HUES6 (cell line): ENCODE measurements at regions not wholly inside any gene's neighbourhood (a gene's known extent, or its start where the extent isn't known, plus 50 kb on each side); places are given as distances from the start of the nearest gene placed in this dataset.
A peak's percentile ranks its signal among the peaks of the same experiment; 100 is the strongest.
"Not testable (repeated sequence)": the region's sequence is repeated elsewhere in the genome, so short reads cannot be mapped to it uniquely, and the experiment has no call there.

Experiments used
- H3K27ac ChIP-seq: 2 replicates; pipeline ENCODE4 v1.7.0; 2013; ENCODE audit warnings: low read depth, mild to moderate bottlenecking, low read length, inconsistent platforms
- H3K27me3 ChIP-seq: 2 replicates; pipeline ENCODE4 v1.6.1; 2013; ENCODE audit warnings: low read length; ENCODE audit not compliant: control insufficient read depth, insufficient read depth
- H3K36me3 ChIP-seq: 2 replicates; pipeline ENCODE4 v1.6.1; 2013; ENCODE audit warnings: low read length; ENCODE audit not compliant: control insufficient read depth, insufficient read depth
- H3K4me1 ChIP-seq: 2 replicates; pipeline ENCODE4 v1.6.1; 2013; ENCODE audit warnings: low read length; ENCODE audit not compliant: control insufficient read depth, insufficient read depth
- H3K4me3 ChIP-seq: 2 replicates; pipeline ENCODE4 v1.5.1; 2013; ENCODE audit warnings: low read depth, low read length
- H3K9ac ChIP-seq: one replicate; pipeline ENCODE4 v1.6.1; 2013; ENCODE audit warnings: mild to moderate bottlenecking, low read length
- H3K9me3 ChIP-seq: 2 replicates; pipeline ENCODE4 v1.6.1; 2013; ENCODE audit warnings: low read depth, low read length; ENCODE audit not compliant: control insufficient read depth, insufficient read depth

DNA sequence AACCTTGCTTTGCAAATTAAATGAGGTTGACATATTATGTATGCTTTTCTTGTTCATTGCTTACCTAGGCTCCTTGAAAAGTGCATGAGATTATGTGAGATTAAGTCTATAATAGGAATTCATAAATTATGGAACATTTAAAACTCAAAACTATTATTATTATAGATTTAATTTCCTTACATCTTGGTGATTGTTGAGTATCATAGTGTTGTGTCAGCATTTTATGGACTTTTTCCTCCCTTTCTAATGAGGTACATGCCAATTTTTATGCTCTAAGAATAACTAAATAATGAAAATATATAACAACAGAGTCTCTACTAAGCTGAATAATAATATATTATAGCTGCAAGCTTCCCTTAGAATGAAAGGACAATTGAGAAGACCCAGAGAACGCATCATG, 848.8 kb upstream of the AADAT start:
- Histone ChIP-seq H3K9ac (no peak overlapping the region), H3K9me3 (peaks cover 8% of the 10 kb centered on the region; the same call in 1 of the 2 replicates), H3K36me3 (no peaks in the 10 kb centered on the region), H3K27ac (no peak overlapping the region), H3K27me3 (no peaks in the 10 kb centered on the region), H3K4me1 (peaks cover 7% of the 10 kb centered on the region; the same call in 1 of the 2 replicates), H3K4me3 (no peak overlapping the region)

DNA sequence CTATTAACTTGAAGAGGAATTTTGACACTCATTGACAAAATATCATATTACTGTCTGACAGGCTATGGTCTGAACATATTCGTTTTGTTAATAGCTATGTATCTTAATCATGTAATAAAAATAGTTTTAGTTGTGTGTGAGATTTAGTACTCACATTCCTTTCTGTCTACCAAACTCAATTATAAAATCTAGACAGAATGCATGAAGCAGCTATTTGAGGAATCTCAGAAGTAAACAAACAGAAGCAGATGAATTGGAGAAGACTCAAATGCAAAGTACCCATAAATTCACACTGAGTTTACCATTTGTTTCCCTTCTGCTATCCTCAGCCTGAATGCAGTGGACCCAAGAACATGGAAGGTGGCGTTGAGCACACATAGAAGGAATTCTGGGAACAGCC, 841.6 kb upstream of the AADAT start:
- Histone ChIP-seq H3K9ac (no peak overlapping the region), H3K9me3 (no peaks in the 10 kb centered on the region), H3K27me3 (no peaks in the 10 kb centered on the region), H3K36me3 (no peaks in the 10 kb centered on the region), H3K27ac (no peak overlapping the region), H3K4me1 (no peaks in the 10 kb centered on the region), H3K4me3 (no peak overlapping the region)

DNA sequence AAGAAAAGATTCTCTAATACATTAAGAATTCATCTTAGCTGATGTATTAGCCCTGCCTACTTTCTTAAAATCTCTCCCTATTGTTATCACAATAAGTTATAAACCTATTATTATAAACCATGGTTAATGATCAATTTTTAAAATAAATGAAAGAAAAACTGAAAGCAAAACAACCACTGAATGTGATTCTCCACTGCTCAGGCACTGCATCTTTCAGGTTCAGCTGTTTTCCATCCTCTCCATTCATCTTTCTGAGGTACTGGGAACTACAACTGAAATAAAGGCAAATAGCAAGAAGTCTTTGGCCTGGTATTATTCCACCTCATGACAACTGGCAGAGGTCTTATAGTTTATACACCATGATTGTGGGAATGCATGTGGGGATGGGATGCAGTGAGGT, 798.9 kb upstream of the AADAT start:
- H3K4me3 ChIP-seq: no peak overlapping the region
- H3K27me3 ChIP-seq: no peaks in the 10 kb centered on the region
- H3K9ac ChIP-seq: no peak overlapping the region
- peaks cover 16% of the 10 kb centered on the region for H3K9me3 ChIP-seq
- H3K27ac ChIP-seq: no peak overlapping the region
- no peaks in the 10 kb centered on the region; the same call in 1 of the 2 replicates for H3K4me1 ChIP-seq
- no peaks in the 10 kb centered on the region for H3K36me3 ChIP-seq

DNA sequence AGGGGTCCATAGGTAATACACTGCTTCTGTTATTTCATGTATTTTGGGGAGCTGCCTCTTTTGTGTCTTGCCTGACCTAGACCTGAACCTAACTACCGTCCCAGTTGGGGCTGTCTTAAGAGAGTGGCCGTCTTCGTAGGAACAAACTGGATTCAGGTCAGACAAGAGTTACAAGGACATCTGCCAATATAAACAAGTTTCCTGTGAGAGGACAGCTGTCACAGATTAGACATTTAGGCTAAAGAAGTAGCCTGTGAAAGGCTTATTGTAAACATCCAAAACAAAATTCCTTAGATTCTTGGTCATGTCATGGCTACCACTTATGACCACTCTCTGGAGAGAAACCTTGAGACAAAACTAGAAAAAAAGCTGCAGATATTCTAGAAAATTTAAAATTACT, 797.6 kb upstream of the AADAT start:
- Histone ChIP-seq H3K36me3 (no peaks in the 10 kb centered on the region), H3K9ac (no peak overlapping the region), H3K27ac (no peak overlapping the region), H3K27me3 (no peaks in the 10 kb centered on the region), H3K9me3 (peaks cover 6% of the 10 kb centered on the region), H3K4me3 (no peak overlapping the region), H3K4me1 (no peaks in the 10 kb centered on the region; the same call in 1 of the 2 replicates)

DNA sequence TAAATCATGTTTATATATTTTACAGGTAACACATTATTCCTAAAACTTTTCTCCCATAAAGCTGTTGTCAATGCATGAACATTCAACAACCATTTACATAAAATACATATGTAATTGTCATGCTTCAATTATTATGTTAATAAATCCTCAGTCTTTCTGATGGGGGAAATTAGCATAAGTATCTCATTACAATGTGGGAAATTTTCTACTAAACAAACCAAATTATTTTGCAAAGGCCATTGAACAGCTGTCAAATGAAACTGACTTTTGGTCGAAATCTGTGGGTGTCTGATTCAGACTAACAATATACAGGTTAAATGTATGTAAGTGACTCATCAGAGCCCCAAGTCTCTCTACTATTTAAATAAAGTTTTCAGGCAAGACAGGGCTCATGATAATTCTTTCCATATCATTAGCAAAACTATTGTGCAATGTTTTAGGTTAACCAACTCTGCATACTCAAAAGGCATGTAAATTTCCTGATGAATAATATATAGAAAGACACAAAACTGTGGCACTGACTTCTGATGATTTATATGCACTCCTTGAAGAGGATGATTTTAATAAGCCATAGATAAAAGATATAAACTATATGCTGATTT, 795.3 kb upstream of the AADAT start:
- Histone ChIP-seq H3K9me3 (0 out of 2 replicates have a peak, but pooled peaks cover 3% of the 10 kb centered on the region), H3K9ac (no peak overlapping the region), H3K4me1 (no peaks in the 10 kb centered on the region; the same call in 1 of the 2 replicates), H3K36me3 (no peaks in the 10 kb centered on the region), H3K27me3 (no peaks in the 10 kb centered on the region), H3K27ac (peak overlapping the region; percentile 82; the same call in 1 of the 2 replicates), H3K4me3 (no peak overlapping the region)

DNA sequence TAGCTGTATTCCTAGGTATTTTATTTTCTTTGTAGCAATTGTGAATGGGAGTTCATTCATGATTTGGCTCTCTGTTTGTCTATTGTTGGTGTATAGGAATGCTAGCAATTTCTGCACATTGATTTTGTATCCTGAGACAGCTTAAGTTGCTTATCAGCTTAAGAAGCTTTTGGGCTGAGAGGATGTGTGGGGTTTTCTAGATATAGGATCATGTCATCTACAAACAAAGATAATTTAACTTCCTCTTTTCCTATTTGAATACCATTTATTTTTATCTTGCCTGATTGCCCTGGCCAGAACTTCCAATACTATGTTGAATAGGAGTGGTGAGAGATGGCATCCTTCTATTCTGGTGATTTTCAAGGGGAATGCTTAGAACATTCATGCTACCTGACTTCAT, 791.9 kb upstream of the AADAT start:
- not testable (repeated sequence) for H3K27ac ChIP-seq, H3K4me3 ChIP-seq, H3K27me3 ChIP-seq, H3K4me1 ChIP-seq, H3K36me3 ChIP-seq, H3K9ac ChIP-seq, H3K9me3 ChIP-seq

DNA sequence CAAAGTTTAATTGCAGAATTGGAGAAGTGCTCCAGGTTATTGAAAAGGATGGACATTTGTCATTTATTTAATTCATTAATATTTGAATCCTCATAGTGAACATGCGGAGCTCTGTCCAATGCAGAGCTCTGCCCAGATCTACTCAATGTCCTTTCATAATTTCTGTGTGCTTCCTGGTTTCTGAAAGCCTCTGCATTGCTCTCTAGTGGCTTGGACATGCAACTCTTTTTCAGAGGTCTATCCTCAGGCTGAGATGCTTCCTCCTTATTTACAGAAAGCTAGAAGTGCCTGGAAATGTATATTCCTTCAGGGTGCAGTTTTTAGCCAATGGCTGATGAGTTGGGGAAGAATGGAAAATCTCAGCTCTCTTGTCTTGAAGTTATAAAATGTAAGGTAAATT, 786.1 kb upstream of the AADAT start:
- H3K27ac ChIP-seq: no peak overlapping the region
- no peaks in the 10 kb centered on the region for H3K36me3 ChIP-seq
- no peaks in the 10 kb centered on the region for H3K4me1 ChIP-seq
- no peak overlapping the region for H3K4me3 ChIP-seq
- H3K27me3 ChIP-seq: no peaks in the 10 kb centered on the region
- H3K9ac ChIP-seq: no peak overlapping the region
- H3K9me3 ChIP-seq: no peaks in the 10 kb centered on the region

DNA sequence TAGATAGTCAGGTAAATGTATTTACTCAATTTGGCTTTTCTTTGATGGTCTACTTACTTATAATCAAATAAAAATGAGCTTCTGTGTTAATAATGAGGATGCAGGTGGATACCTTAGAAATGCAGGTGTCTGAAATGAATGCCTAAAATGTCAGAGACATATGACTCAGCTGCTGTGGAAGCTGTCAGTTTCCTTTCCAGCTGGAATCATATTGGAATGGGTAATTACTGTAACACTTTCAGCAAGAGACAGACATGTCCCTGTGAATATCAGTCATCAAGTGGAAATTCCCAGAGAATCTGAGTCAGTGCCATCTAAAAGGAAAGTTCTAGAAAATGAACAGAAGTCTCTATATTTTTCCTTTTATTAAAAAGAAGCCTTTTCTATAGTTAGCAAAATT, 783.0 kb upstream of the AADAT start:
- Histone ChIP-seq H3K4me3 (no peak overlapping the region), H3K9me3 (no peaks in the 10 kb centered on the region), H3K36me3 (no peaks in the 10 kb centered on the region), H3K9ac (no peak overlapping the region), H3K27ac (no peak overlapping the region), H3K27me3 (no peaks in the 10 kb centered on the region), H3K4me1 (no peaks in the 10 kb centered on the region)

DNA sequence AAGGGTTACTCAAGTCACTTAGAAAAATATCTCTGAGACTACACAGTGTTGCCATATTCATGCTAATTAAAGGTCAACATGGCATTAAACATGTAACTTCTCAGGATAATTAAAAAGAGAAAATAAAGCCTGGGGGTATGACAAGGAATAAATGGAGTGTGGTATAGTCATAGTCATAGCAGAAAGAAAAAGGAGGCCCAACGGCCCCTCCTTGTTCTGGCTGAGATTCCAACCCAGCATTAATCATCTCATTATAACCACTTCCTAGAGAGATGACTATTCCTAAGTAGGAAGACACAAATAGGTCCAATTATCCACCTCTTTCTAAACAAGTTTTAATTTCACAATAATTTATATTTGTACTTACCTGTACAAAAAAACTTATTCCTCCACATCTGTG, 778.4 kb upstream of the AADAT start:
- H3K27me3 ChIP-seq: no peaks in the 10 kb centered on the region
- H3K4me1 ChIP-seq: no peaks in the 10 kb centered on the region
- no peaks in the 10 kb centered on the region for H3K36me3 ChIP-seq
- H3K9me3 ChIP-seq: no peaks in the 10 kb centered on the region
- H3K4me3 ChIP-seq: no peak overlapping the region
- no peak overlapping the region for H3K9ac ChIP-seq
- H3K27ac ChIP-seq: no peak overlapping the region

DNA sequence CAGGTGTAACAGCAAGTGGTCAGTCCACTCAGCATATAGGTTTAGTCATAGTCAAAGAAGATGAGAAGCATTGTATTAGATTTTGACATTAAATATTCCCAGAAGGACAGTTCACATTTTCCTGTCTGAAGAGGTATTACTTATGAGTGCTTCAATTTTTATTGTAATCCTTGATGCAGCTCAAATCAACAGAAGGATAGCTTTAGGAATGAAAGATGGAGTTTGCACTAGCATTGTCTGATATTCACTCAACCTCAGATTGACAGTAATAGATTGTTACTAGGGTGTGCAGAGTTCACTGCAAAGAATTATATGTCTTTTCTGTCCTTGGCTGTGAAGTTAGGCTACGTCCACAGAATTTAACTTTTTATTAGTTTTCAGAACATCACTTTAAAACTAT, 764.3 kb upstream of the AADAT start:
- no peaks in the 10 kb centered on the region for H3K4me1 ChIP-seq
- H3K27me3 ChIP-seq: no peaks in the 10 kb centered on the region
- H3K4me3 ChIP-seq: no peak overlapping the region
- no peak overlapping the region for H3K9ac ChIP-seq
- no peaks in the 10 kb centered on the region for H3K9me3 ChIP-seq
- no peak overlapping the region for H3K27ac ChIP-seq
- no peaks in the 10 kb centered on the region for H3K36me3 ChIP-seq

DNA sequence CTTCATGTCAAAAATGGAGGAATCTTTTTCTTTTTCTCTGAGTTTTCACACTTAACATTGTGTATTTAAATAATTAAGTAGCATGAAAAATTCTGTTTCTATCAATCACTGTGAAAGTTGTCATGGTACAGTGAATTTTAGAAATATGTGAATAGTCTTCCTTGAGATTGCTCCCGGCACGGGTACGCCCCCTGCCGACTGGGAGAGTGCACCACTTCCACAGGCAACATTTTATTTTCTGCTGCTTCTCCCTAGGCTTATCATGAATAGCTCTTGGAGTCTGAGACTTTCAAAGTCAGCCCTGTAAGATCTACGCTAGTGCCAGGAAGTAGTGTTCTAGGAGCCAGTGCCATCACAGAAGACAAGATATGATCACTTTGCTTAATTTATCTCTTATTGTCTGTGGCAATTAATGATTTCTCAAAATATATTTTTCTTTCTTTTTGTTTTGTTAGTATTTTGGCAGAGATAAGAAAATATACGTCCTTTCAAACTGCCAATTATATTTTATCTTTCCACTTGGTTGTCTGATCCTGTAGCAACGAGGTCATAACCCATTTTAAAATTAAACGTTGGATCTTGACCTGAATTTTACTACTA, 763.8 kb upstream of the AADAT start:
- Histone ChIP-seq H3K9me3 (no peaks in the 10 kb centered on the region), H3K4me3 (no peak overlapping the region), H3K4me1 (no peaks in the 10 kb centered on the region), H3K27ac (no peak overlapping the region), H3K36me3 (no peaks in the 10 kb centered on the region), H3K27me3 (no peaks in the 10 kb centered on the region), H3K9ac (no peak overlapping the region)
